Neural progenitor cell (in vitro differentiated cells): ENCODE measurements at regions not wholly inside any gene's neighbourhood (a gene's known extent, or its start where the extent isn't known, plus 50 kb on each side); places are given as distances from the start of the nearest gene placed in this dataset.

Source experiments
- DNase-seq: peaks from one replicate; pipeline ENCODE4 v3.0.0-alpha.2; 2016; ENCODE audit warnings: low spot score
- H2AFZ ChIP-seq: fragments of 200-600 bp; sonication (generic); replicated peaks from 2 replicates; pipeline ENCODE4 v1.6.1; 2016; ENCODE audit warnings: antibody characterized with exemption
- H3F3A ChIP-seq: fragments of 200-600 bp; sonication (generic); 2 replicates; pipeline ENCODE4 v1.6.1; 2016; ENCODE audit warnings: antibody characterized with exemption, low read depth
- H3K27ac ChIP-seq: fragments of 200-600 bp; sonication (generic); 2 replicates; pipeline ENCODE4 v1.5.1; 2016; ENCODE audit warnings: mild to moderate bottlenecking
- H3K27me3 ChIP-seq: fragments of 200-600 bp; sonication (generic); 2 replicates; pipeline ENCODE4 v1.6.1; 2016; ENCODE audit warnings: mild to moderate bottlenecking, moderate library complexity
- H3K36me3 ChIP-seq: fragments of 200-600 bp; sonication (generic); 2 replicates; pipeline ENCODE4 v1.5.1; 2016
- H3K4me1 ChIP-seq: fragments of 200-600 bp; sonication (generic); 2 replicates; pipeline ENCODE4 v1.6.1; 2016; ENCODE audit warnings: mixed run types
- H3K4me2 ChIP-seq: fragments of 200-600 bp; sonication (generic); 2 replicates; pipeline ENCODE4 v1.6.1; 2016
- H3K4me3 ChIP-seq: fragments of 200-600 bp; sonication (generic); 2 replicates; pipeline ENCODE4 v1.5.1; 2016
- H3K79me2 ChIP-seq: fragments of 200-600 bp; sonication (generic); 2 replicates; pipeline ENCODE4 v1.6.1; 2016; ENCODE audit warnings: low read depth
- H3K9ac ChIP-seq: fragments of 200-600 bp; sonication (generic); 2 replicates; pipeline ENCODE4 v1.6.1; 2016
- H3K9me3 ChIP-seq: fragments of 200-600 bp; sonication (generic); 2 replicates; pipeline ENCODE4 v1.5.1; 2016; ENCODE audit warnings: low read depth
- H4K20me1 ChIP-seq: fragments of 200-600 bp; sonication (generic); 2 replicates; pipeline ENCODE4 v1.6.1; 2016; ENCODE audit warnings: low read depth
- H3K27ac Mint-ChIP-seq: 3 replicates; pipeline ENCODE4 v1.8.0; 2021; ENCODE audit warnings: mixed read lengths
- H3K27me3 Mint-ChIP-seq: 2 replicates; pipeline ENCODE4 v1.8.0; 2022; ENCODE audit warnings: low read depth, mild to moderate bottlenecking, inconsistent platforms, moderate library complexity, mixed read lengths; ENCODE audit not compliant: insufficient read depth
- H3K36me3 Mint-ChIP-seq: 3 replicates; pipeline ENCODE4 v1.8.0; 2021; ENCODE audit warnings: mixed read lengths
- H3K4me1 Mint-ChIP-seq: 3 replicates; pipeline ENCODE4 v1.8.0; 2021; ENCODE audit warnings: mixed read lengths
- H3K4me3 Mint-ChIP-seq: 3 replicates; pipeline ENCODE4 v1.8.0; 2021; ENCODE audit warnings: mild to moderate bottlenecking, moderate library complexity, mixed read lengths
- H3K9me3 Mint-ChIP-seq: 3 replicates; pipeline ENCODE4 v1.8.0; 2020; ENCODE audit warnings: mixed read lengths
- CTCF ChIP-seq: fragments of 200-600 bp; sonication (generic); IDR thresholded peaks from 2 replicates; pipeline ENCODE4 v1.5.1; 2017; ENCODE audit warnings: antibody characterized with exemption, mild to moderate bottlenecking
- EZH2 ChIP-seq: fragments of 200-600 bp; sonication (generic); IDR thresholded peaks from 2 replicates; pipeline ENCODE4 v1.6.1; 2017; ENCODE audit warnings: antibody characterized with exemption, mild to moderate bottlenecking, moderate library complexity
- EZH2phosphoT487 ChIP-seq: fragments of 200-600 bp; sonication (generic); IDR thresholded peaks from 2 replicates; pipeline ENCODE4 v1.6.1; 2017; ENCODE audit warnings: antibody characterized with exemption

GRCh38 chrX:78456909-78457308, 129.5 kb upstream of the CYSLTR1 start:
- H4K20me1 ChIP-seq, result no peaks in the 10 kb centered on the region
- no peak overlapping the region for H3K27ac Mint-ChIP-seq
- TF ChIP-seq CTCF, result no peak
- no peak for TF ChIP-seq EZH2
- TF ChIP-seq EZH2phosphoT487, result no peak
- no peak overlapping the region for H3K27ac ChIP-seq
- H3K4me3 ChIP-seq, result no peak overlapping the region
- H3K27me3 Mint-ChIP-seq, result peaks cover 2% of the 10 kb centered on the region
- no peaks in the 10 kb centered on the region for H3K27me3 ChIP-seq
- H3K4me3 Mint-ChIP-seq, result no peak overlapping the region
- H3F3A ChIP-seq, result no peaks in the 10 kb centered on the region
- H3K9me3 ChIP-seq, result peaks cover 33% of the 10 kb centered on the region
- H3K4me1 ChIP-seq, result no peaks in the 10 kb centered on the region
- H2AFZ ChIP-seq, result no peak overlapping the region
- no peak overlapping the region for H3K4me2 ChIP-seq
- no peaks in the 10 kb centered on the region for H3K36me3 Mint-ChIP-seq
- DNase-seq, result no peak
- H3K36me3 ChIP-seq, result peaks cover 4% of the 10 kb centered on the region
- no peaks in the 10 kb centered on the region for H3K79me2 ChIP-seq
- peaks cover 4% of the 10 kb centered on the region for H3K9me3 Mint-ChIP-seq
- H3K4me1 Mint-ChIP-seq, result no peaks in the 10 kb centered on the region
- H3K9ac ChIP-seq, result no peak overlapping the region

GRCh38 chrX:78455901-78456300, 128.5 kb upstream of the CYSLTR1 start:
- DNase-seq, result no peak
- TF ChIP-seq EZH2, result no peak
- no peak for TF ChIP-seq EZH2phosphoT487
- TF ChIP-seq CTCF, result no peak
- Histone ChIP-seq H3F3A (no peaks in the 10 kb centered on the region), H2AFZ (no peak overlapping the region), H3K4me2 (no peak overlapping the region), H3K79me2 (no peaks in the 10 kb centered on the region), H3K36me3 (peaks cover 4% of the 10 kb centered on the region), H3K4me1 (no peaks in the 10 kb centered on the region), H3K27me3 (no peaks in the 10 kb centered on the region), H3K4me3 (no peak overlapping the region), H4K20me1 (no peaks in the 10 kb centered on the region), H3K27ac (no peak overlapping the region), H3K9ac (no peak overlapping the region), H3K9me3 (peaks cover 33% of the 10 kb centered on the region)
- no peak overlapping the region for H3K27ac Mint-ChIP-seq
- H3K27me3 Mint-ChIP-seq, result peaks cover 2% of the 10 kb centered on the region
- no peak overlapping the region for H3K4me3 Mint-ChIP-seq
- no peaks in the 10 kb centered on the region for H3K4me1 Mint-ChIP-seq
- H3K9me3 Mint-ChIP-seq, result peaks cover 4% of the 10 kb centered on the region
- no peaks in the 10 kb centered on the region for H3K36me3 Mint-ChIP-seq

GRCh38 chrX:78452356-78452755, 124.9 kb upstream of the CYSLTR1 start:
- no peak for DNase-seq
- H3K27me3 ChIP-seq, result no peaks in the 10 kb centered on the region
- no peak overlapping the region for H2AFZ ChIP-seq
- Mint-ChIP-seq H3K27me3 (no peaks in the 10 kb centered on the region), H3K9me3 (peaks cover 4% of the 10 kb centered on the region), H3K4me1 (no peaks in the 10 kb centered on the region), H3K4me3 (no peak overlapping the region), H3K36me3 (no peaks in the 10 kb centered on the region), H3K27ac (no peak overlapping the region)
- no peaks in the 10 kb centered on the region for H4K20me1 ChIP-seq
- H3K4me1 ChIP-seq, result no peaks in the 10 kb centered on the region
- H3K4me3 ChIP-seq, result no peak overlapping the region
- H3F3A ChIP-seq, result no peaks in the 10 kb centered on the region
- no peaks in the 10 kb centered on the region for H3K79me2 ChIP-seq
- TF ChIP-seq CTCF (no peak), EZH2 (no peak), EZH2phosphoT487 (no peak)
- H3K9ac ChIP-seq, result no peak overlapping the region
- no peak overlapping the region for H3K27ac ChIP-seq
- H3K4me2 ChIP-seq, result no peak overlapping the region
- H3K9me3 ChIP-seq, result peaks cover 22% of the 10 kb centered on the region
- H3K36me3 ChIP-seq, result no peaks in the 10 kb centered on the region

- no peaks in the 10 kb centered on the region for H3K36me3 Mint-ChIP-seq
- Histone ChIP-seq H3K4me1 (no peaks in the 10 kb centered on the region), H3K4me2 (no peak overlapping the region), H3K27me3 (no peaks in the 10 kb centered on the region), H3K4me3 (no peak overlapping the region), H3K36me3 (no peaks in the 10 kb centered on the region), H3K9ac (no peak overlapping the region), H4K20me1 (no peaks in the 10 kb centered on the region), H3K27ac (no peak overlapping the region), H2AFZ (no peak overlapping the region), H3F3A (no peaks in the 10 kb centered on the region), H3K9me3 (peaks cover 7% of the 10 kb centered on the region), H3K79me2 (no peaks in the 10 kb centered on the region)
- no peak overlapping the region for H3K27ac Mint-ChIP-seq
- H3K27me3 Mint-ChIP-seq, result no peaks in the 10 kb centered on the region
- no peaks in the 10 kb centered on the region for H3K9me3 Mint-ChIP-seq
- no peak overlapping the region for H3K4me3 Mint-ChIP-seq
- DNase-seq, result no peak
- no peaks in the 10 kb centered on the region for H3K4me1 Mint-ChIP-seq
- TF ChIP-seq EZH2 (no peak), CTCF (no peak), EZH2phosphoT487 (no peak)
Observed at GRCh38 chrX:78437621-78438020, 110.2 kb upstream of the CYSLTR1 start.
